HG03521 (cell line): ENCODE measurements at regions not wholly inside any gene's neighbourhood (a gene's known extent, or its start where the extent isn't known, plus 50 kb on each side); places are given as distances from the start of the nearest gene placed in this dataset.

ENCODE experiments used
- ATAC-seq: cut with Tn5 transposase; IDR thresholded peaks from one replicate; pipeline ENCODE4 v1.9.1; 2021; ENCODE audit warnings: mild to moderate bottlenecking, moderate library complexity; ENCODE audit not compliant: unreplicated experiment

DNA sequence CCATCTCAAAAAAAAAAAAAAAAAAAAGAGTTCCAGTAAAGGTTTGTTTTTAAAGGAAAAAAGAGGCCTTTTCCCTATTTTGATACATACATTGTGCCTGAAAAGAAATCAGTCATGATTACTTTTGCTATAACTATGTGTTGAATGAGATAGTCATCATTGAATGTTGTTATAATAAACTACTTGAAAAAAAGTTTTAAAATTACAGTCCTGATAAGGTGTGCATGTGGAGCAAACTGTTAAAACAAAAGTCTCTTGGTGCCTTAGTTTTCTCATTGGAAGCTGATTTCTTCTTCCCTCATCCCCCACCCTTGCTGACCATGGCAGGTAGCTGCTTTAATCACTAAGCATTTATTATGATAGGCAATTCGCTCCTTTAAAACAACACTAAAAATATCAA, 172.3 kb upstream of the TBCA start:
- no peak for ATAC-seq

DNA sequence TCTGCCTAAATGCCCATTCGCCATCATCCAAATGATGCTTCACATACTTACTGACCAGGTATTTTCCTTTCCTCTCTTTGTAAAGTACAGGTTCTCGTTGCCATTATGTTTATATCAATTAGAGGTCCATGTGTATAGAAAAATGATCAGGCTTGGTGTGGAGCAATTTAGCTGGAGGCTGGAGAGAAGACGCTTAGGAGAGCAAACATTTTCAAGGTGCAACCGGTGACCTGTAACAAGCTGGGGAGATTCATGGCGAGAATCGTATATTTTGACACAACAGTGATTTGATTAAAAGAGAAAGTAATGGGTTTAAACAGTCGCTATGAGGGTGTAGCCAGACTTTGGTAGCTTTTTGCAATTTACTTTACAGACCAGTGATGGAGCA, 170.9 kb upstream of the TBCA start:
- ATAC-seq, result no peak

DNA sequence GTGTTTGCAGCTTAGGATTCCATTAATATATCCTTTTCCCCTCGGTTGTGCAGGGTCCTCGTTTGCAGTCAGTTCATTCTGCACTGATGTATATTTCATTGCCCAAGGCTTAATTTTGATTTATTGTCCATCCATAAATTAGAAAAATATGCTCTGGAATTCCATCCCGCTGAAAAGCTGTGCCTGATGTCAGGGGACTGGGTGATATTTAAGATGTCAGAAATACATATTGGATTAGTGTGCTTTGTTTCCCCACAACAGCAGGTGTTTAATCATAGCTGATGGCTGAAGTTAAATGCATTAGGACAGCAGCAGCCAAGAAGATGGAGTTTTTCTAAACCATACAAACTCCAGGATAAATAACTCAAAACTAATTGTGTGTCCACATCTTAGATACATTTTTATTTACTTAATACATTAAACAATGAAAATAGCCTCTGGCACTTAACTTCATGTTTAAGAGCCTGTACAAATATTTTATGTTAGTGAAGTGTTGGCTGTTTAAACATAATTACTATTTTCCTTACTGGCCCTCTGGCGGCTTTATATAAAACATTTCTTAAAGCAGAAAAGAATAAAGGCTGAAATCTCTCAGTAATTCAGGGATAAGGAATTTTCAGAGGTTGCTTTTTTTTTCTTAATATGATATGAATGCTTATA, 170.4 kb upstream of the TBCA start:
- ATAC-seq, result no peak

DNA sequence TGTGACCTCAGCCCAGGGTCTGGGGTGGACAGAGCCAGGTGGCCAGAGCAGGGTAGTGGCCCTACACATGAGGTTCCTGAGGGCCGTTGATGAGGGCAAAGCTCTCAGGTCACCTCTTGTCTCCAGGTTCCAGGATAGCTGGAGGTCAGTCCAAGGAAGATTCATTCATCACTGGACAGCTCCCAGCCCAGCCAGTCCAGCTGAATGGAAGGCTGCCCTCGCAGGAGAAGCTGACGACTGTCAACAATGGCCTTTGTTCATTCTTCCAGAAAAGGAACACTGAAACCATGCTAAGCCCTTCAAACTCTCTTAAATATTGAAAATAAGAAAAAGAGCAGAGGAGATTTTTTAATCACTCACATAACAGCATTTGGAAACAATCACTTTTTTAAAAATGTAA, 169.7 kb upstream of the TBCA start:
- no peak for ATAC-seq

DNA sequence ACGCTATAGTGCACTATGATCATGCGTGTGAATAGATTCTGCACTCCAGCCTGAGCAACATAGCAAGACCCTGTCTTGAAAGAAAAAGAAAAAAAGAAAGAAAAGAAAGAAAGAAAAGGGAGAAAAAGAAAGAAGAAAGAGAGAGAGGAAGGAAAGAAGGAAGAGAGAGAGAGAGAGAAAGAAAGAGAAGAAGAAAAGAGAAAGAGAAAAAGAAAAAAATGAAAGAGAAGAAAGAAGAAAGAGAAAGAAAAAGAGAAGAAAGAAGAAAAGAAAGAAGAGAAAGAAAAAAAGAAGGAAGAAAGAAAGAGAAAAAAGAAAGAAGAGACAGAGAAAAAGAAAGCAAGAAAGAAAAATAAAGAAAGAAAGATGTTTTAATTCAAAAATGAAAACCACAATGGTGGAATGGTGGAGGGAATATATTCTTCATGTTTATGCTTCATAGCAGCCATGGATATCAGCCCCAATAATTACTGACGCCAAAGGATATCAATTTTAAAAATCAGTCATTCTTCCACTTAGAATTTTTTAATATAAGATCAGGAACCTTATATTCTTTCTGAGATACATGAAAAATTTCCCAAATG, 168.7 kb upstream of the TBCA start:
- ATAC-seq, result no peak

DNA sequence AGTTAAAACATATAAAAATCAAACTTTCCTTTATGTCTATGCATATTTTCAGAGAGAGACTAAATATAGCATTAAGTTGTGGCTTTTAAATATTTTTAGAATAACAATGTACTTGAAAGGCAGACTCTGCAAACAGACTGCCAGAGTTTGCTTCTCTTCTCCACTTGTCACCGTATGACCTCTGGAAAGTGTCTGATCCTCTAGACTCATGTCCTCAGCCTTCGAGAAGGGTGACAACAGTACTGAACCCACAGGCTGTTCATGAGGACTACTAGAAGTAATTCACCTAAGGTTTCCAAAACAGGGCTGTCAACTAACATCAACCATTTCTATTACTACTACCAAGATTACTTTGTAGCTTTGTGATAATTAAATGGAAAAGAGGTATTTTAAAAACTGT, 167.7 kb upstream of the TBCA start:
- no peak for ATAC-seq

DNA sequence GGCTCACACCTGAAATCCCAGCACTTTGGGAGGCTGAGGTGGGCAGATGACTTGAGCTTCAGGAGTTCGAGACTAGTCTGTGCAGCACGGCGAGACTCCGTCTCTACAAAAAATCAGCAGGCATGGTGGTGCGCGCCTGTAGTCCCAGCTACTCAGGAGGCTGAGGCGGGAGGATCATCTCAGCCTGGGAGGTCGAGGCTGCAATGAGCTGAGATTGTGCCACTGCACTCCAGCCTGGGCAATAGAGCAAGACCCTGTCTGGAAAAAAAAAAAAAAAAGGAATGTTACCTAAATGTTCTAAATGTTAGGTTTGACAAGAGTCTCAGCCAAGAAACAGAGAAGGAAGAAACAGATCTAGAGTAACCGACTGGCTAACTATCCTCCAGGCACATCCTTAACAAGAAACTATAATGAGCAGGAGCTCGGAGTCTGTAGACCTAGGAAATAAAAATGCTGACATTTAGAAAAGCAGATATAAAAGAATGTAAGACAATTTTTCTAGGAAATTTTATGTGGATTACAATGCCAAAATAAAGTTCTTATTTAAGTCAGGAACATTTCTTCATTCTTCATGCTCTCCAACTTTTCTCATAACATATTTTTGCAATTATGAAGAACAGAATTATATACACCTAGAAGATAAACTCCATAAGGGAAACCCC, 166.6 kb upstream of the TBCA start:
- ATAC-seq, result no peak

DNA sequence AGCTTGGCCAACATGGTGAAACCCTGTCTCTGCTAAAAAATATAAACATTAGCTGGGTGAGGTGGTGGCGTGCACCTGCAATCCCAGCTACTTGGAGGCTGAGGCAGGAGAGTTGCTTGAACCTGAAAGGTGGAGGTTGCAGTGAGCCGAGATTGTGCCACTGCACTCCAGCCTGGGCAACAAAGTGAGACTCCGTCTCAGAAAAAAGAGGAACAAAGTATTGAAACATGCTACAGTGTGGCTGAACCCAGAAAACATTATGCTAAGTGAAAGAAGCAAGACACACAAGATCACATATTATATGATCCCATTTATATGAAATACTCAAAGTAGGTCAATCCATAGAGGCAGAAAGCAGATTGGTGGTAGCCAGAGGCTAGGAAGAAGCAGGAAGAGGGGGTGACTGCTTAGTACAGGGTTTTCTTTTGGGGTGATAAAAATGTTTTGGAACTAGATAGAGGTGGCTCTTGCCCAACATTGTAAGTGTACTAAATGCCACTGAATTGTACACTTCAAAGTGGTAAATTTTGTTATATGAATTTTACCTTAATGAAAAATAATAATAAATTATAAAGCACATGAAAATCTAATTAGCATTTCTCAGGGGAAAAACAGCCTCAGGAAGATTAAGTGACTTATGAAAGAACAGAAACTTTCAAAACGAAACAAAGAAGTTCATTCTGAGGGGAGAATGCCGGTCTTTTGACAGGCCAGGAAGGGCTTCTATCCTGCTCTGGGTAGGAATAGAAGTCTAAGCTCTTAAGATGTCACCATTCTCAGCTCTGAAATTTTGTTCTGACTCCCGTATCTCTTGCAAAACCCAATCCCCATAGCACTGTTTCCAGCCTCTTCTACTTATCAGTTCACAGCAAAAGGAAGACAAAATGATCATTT, 161.1 kb upstream of the TBCA start:
- peak; percentile 84 for ATAC-seq

DNA sequence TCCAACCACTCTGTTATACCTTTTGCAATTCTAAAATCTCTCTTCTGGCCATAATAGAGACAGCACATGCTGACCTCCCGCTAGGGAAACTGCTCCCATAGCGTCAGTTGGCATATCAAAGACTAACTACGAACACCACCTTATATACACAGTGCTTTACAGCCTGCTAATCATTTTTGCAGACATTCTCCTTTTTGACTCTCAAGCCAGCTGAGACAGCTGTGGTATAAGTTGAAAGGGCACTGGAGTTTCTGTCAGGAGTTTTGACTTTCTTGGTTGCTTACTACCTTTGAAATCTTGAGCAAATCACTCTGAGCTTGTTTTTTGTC, 160.2 kb upstream of the TBCA start:
- ATAC-seq, result no peak

DNA sequence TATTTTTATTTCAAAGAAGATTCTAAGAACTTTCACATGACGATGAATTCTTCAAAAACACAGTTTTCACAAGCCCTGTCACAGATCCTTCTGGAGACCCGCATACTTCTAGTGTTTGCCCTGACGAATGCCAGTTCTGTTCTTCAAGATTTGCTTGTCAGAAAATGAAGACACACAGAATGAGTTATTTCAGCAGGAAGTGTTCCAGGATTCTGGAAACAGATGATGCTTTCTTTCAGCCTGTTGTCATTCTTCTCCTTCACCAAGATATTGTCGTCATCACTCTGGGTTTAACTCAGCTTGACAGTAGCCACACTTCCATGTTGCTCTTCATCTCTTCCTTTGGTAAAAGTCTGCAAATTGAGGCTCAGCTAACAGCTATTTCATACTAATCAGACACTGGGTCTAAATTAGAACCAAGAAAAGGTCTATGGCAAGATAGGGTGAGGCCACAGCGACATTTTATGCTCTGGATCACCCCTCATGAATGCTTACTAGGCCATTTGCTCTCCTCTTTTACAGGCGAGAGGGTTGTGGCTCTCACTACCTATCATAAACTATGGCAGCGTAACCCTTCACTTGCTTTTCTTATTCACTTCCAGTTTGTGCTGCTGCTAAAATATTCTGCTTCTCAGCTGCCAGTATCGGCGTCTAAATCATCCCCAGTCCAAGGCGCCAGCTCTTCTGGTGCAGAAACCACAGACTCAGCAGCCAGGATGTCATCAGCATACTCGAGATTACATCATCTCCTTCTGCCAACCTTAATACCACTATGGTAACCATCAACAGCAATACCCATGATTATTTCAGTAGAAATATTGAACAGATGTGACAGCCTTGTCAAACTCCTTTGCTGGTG, 159.6 kb upstream of the TBCA start:
- ATAC-seq, result peak; percentile 40

DNA sequence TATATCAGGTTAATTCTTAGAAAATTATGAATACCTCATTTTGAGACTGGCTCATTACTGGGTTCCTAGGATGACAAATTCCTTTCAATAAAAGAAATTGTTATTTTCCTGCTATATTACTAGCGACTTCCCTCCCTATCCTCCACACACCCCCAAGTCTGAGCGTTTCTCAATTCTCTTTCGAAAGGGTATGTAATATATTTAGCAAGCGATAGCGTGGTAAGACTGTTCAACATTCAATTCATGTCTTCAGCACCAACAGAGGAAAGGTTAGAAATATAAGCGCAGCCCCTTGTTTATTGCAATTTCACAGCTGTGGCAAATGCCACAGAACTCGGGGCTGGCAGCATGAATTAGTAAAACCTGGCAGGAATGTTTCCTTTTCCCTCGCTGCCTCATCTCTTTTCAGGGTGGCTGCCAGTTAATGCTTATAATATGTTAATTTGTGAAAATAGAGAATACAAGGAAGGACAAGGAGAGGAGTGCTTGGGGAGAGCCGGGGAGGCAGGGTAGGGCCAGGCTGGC, 152.7 kb upstream of the TBCA start:
- no peak for ATAC-seq

DNA sequence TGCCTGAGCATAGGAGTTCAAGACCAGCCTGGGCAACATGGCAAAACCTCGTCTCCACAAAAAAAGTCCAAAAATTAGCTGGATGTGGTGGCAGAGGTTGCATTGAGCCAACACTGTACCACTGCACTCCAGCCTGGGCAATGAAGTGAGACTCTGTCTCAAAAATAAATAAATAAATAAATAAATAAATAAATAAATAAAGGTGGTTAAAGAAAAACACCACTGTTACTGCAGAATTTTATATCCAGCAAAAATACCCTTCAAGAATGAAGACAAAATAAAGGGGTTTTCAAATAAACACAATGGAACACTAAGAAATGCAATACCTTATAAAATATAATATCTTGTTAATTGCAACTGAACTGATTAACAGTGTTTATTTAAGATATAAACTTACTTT, 150.2 kb upstream of the TBCA start:
- ATAC-seq, result no peak

DNA sequence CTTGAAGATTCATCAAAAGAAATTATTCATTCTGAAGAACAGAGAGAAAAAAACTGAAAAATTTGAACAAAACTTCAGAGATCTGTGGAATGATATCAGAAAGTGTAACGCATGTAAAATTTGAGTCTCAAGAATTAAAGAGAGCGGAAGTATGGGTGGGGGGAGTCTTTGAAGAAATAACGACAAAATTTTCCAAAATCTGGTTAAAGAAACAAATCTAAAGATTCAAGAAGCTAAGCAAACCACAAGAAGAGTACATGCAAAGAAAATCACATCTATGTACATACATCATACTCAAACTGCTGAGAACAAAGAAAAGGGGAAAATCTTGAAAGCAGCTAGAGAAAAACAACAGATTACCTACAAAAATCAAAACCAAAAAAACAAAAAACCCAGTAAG, 149.4 kb upstream of the TBCA start:
- no peak for ATAC-seq

DNA sequence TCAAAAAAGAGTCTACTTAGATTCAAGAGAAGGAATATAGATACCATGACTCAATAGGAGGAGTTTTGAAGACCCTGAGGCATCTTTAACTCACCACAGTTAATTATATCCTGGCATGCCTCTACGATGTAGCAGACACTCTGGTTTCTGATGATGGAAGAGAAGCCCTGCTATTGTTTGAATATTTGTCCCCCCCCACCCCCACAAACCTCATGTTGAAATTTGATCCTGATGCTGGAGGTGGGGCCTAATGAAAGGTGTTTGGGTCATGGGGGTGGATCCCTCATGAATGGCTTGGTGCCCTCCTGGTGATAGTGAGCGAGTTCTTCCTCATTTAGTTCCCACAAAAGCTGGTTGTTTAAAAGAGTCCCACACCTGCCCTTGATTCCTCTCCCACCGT, 147.9 kb upstream of the TBCA start:
- no peak for ATAC-seq

DNA sequence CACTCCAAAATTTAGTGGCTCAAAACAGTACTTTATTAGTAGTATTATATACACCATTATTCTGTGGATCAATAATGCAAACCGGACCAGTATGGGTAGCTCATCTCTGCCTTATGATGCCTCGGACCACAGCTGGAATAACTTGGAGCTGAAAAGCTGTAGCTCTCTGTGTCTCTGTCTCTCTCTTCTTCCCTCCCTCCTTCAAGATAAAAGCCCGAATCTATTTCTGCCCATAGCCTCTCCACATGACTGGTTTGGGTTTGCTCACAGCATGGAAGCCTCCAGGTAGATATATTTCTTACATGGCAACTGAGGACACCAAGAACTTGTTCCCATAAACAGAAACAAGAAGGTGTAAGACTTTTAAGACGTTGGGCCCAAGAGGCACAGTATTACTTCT, 147.5 kb upstream of the TBCA start:
- ATAC-seq, result no peak

DNA sequence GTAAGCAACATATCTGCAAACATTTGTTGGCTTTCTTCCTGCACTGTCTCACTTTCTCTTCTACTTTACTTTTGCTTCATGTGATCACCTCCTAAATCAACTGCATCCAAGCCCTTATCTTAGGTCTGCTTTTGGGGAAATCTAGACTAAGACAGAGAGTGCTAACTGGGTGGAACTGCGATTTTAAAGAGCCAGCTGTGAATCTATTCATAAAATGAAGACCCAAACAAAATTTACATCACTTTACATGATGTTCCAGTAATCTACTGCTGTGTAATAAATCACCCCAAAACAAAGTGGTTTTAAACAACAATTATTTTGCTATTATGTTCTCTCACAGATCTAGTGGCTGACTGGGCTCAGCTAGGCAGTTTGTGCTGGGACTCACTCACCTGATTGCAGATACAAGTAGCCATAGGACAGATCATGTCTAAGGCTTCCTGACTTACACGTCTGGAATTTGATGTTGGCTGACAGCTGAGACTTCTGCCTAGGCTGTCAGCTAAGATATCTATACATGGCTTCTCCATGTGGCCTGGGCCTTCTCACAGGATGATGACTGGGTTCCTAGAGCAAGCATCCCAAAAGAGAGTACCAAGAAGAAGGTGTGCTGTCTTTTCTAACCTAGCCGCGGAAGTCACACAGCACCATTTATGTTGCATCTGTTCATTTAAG, 145.1 kb upstream of the TBCA start:
- ATAC-seq, result no peak

DNA sequence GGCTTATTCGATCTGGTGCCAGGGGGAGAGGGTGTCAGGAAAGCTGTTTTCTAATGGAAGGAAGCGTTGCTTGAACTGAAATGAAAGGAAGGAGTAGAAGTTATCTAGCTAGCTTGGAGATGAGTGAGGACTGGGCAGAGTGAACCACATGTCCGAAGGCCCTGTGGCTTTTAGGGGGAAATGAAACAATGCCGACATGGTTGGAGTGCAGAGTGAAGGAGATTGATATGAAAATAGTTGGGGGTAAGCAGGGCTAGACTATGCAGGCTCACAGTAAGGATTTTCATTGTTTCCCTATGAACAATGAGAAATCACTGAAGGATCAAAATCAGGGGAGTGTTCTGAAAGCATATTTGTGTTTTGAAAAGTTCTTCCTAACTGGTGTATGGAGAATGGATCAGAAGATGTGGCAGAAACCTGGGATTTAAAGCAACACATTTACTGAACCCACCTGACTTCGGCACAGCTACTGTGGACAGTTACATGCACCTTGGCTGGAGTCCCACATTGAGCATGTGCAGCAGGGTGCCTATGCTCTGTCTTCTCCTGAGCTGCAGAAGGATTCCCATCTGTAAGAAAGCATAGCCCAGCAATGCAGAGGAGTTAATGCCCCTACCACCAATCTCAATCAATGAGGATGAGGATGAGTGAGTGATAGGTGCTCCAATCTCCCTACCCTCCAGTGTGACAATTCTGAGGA, 144.4 kb upstream of the TBCA start:
- no peak for ATAC-seq

DNA sequence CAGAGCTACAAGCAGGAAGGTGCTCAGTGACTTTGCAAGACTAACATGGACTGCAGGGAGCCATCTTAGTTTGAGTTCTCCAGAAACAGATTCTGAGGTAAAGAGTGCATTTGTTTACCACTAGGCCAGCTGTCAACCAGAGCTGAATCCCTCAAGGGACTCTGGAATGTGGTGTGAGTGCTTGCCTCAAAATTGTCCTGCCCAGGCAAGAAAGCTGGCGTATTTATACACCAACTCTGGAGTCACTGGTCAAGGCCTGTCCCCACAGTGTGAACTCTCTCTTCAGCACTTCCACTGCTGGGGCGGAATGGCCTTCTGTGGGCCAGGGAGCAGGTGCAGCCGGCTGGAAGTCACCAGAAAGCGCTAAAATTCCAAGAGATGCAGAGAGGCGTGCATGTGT, 139.2 kb upstream of the TBCA start:
- ATAC-seq, result no peak

DNA sequence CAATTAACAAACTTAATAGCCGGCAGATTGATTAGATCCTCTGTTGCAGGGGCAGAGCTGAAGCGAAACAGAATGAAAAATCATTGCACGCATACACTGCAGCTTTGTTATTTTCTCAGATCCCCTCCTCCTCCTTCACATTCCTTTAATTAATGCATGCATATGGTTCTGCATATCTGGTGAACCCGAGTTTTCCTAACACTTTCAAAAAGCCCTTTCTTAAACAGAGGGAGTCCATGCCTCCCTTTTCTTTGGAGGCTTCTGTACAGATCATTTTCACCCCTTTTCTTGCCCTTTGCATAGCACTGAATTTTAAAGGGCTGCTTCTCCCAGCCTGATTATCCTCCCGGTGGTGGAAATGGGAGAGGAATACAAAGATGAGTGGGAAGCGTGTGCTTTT, 136.6 kb upstream of the TBCA start:
- ATAC-seq, result no peak
